OCI-LY7 (cell line): ENCODE measurements at regions not wholly inside any gene's neighbourhood (a gene's known extent, or its start where the extent isn't known, plus 50 kb on each side); places are given as distances from the start of the nearest gene placed in this dataset.

Experiments
- BruUV-seq: library from RNA; stranded (reverse); fragments of 400-500 nt; replicated peaks from 2 replicates; lab custom pipeline; 2021; lab: Mats Ljungman, UMichigan
- CTCF ChIA-PET: fragments of 300-600 bp; sonication (Branson Sonifier 250); formaldehyde crosslinking; loops from one replicate; lab custom pipeline; 2022; ENCODE audit warnings: antibody characterized with exemption; ENCODE audit not compliant: unreplicated experiment; lab: Charles Lee
- POLR2A ChIA-PET: fragments of 300-600 bp; sonication (Branson Sonifier 250); formaldehyde crosslinking; loops from one replicate; lab custom pipeline; 2022; ENCODE audit warnings: antibody characterized with exemption; lab: Charles Lee
- DNase-seq: peaks from one replicate; pipeline ENCODE4 v3.0.0-alpha.2; 2015; ENCODE audit warnings: low spot score
- H2AFZ ChIP-seq: fragments of 200-600 bp; sonication (generic), shearing (Covaris generic); 2 replicates; pipeline ENCODE4 v1.6.1; 2014; ENCODE audit warnings: mild to moderate bottlenecking, antibody characterized with exemption, low read length, moderate library complexity
- H3K27ac ChIP-seq: fragments of 200-600 bp; sonication (generic); 2 replicates; pipeline ENCODE4 v1.5.1; 2014; ENCODE audit warnings: mixed run types, low read depth, mild to moderate bottlenecking, moderate library complexity, low read length, inconsistent platforms; ENCODE audit not compliant: poor library complexity, severe bottlenecking
- H3K36me3 ChIP-seq: fragments of 200-600 bp; sonication (generic); 2 replicates; pipeline ENCODE4 v1.6.1; 2014; ENCODE audit warnings: mild to moderate bottlenecking, antibody characterized with exemption, low read length, moderate library complexity, mixed read lengths; ENCODE audit not compliant: insufficient read depth
- H3K4me1 ChIP-seq: fragments of 200-600 bp; sonication (generic); 2 replicates; pipeline ENCODE4 v1.5.1; 2014; ENCODE audit warnings: mild to moderate bottlenecking, low read length; ENCODE audit not compliant: insufficient read depth, poor library complexity, severe bottlenecking
- H3K4me2 ChIP-seq: fragments of 200-600 bp; sonication (generic); 2 replicates; pipeline ENCODE4 v1.6.1; 2014; ENCODE audit warnings: mild to moderate bottlenecking, low read length
- H3K4me3 ChIP-seq: fragments of 200-600 bp; sonication (generic); 2 replicates; pipeline ENCODE4 v1.5.1; 2014; ENCODE audit warnings: mild to moderate bottlenecking, low read depth, low read length; ENCODE audit not compliant: poor library complexity, severe bottlenecking
- H3K79me2 ChIP-seq: fragments of 200-600 bp; sonication (generic); 2 replicates; pipeline ENCODE4 v1.6.1; 2016; ENCODE audit warnings: low read depth, mild to moderate bottlenecking, low read length, moderate library complexity, mixed read lengths; ENCODE audit not compliant: insufficient read depth
- H3K9me2 ChIP-seq: fragments of 200-600 bp; sonication (generic); 2 replicates; pipeline ENCODE4 v1.6.1; 2016; ENCODE audit warnings: mild to moderate bottlenecking, low read length, mixed read lengths; ENCODE audit not compliant: insufficient read depth
- H3K9me3 ChIP-seq: fragments of 200-600 bp; sonication (generic); 2 replicates; pipeline ENCODE4 v1.6.1; 2014; ENCODE audit warnings: mild to moderate bottlenecking, mixed run types, low read length, mixed read lengths
- H4K20me1 ChIP-seq: fragments of 200-600 bp; sonication (generic); 2 replicates; pipeline ENCODE4 v1.6.1; 2014; ENCODE audit warnings: mild to moderate bottlenecking, antibody characterized with exemption, low read length, moderate library complexity, mixed read lengths; ENCODE audit not compliant: insufficient read depth
- CTCF ChIP-seq: fragments of 200-600 bp; sonication (generic); conservative IDR thresholded peaks from 2 replicates; pipeline ENCODE4 v1.5.1; 2014; ENCODE audit warnings: mild to moderate bottlenecking, antibody characterized with exemption, low read length, moderate library complexity, mixed read lengths
- EZH2phosphoT487 ChIP-seq: fragments of 200-600 bp; sonication (generic); IDR thresholded peaks from 2 replicates; pipeline ENCODE4 v1.6.1; 2018; ENCODE audit warnings: low read depth, borderline replicate concordance, mild to moderate bottlenecking, mixed run types, antibody characterized with exemption, low read length, moderate library complexity, mixed read lengths
- intact Hi-C: fragments of 100-400 bp; cut with micrococcal nuclease; formaldehyde crosslinking; loops from one replicate; pipeline ENCODE4 v1.10.0; 2022; ENCODE audit not compliant: unreplicated experiment

- TF ChIP-seq EZH2phosphoT487 (no peak), CTCF (no peak)
- no peak overlapping the region for H3K27ac ChIP-seq
- H3K36me3 ChIP-seq = no peaks in the 10 kb centered on the region
- CTCF ChIA-PET = no interaction called here
- no peaks in the 10 kb centered on the region for H3K9me3 ChIP-seq
- no peak for DNase-seq
- no peak overlapping the region for H2AFZ ChIP-seq
- H3K9me2 ChIP-seq = no peaks in the 10 kb centered on the region
- no TSS peak for BruUV-seq
- H3K4me1 ChIP-seq = no peaks in the 10 kb centered on the region
- no peak overlapping the region for H3K4me2 ChIP-seq
- no peak overlapping the region for H3K4me3 ChIP-seq
- H4K20me1 ChIP-seq = no peaks in the 10 kb centered on the region
- POLR2A ChIA-PET = no interaction called here
- intact Hi-C loops = no loop called here
- no peaks in the 10 kb centered on the region for H3K79me2 ChIP-seq
These were observed 569.4 kb downstream of the MEI4 start for GRCh38 chr6:78222226-78222625.

GRCh38 chr6:78231002-78231401 is 578.2 kb downstream of the MEI4 start:
- TF ChIP-seq CTCF (no peak), EZH2phosphoT487 (no peak)

GRCh38 chr6:78243519-78243918 is 590.7 kb downstream of the MEI4 start:
- Histone ChIP-seq H2AFZ (no peak overlapping the region), H3K79me2 (no peaks in the 10 kb centered on the region), H3K4me1 (no peaks in the 10 kb centered on the region), H3K4me3 (no peak overlapping the region), H3K9me3 (no peaks in the 10 kb centered on the region), H4K20me1 (no peaks in the 10 kb centered on the region), H3K27ac (no peak overlapping the region), H3K4me2 (no peak overlapping the region), H3K36me3 (no peaks in the 10 kb centered on the region), H3K9me2 (no peaks in the 10 kb centered on the region)
- no TSS peak for BruUV-seq
- intact Hi-C loops = no loop called here
- ChIA-PET POLR2A (interaction anchor here (0.5 to 0.7 kb wide), 2 partner anchors 23 to 200 kb away, joined by 4 to 5 read pairs; no protein-coding TSS in a partner anchor), CTCF (no interaction called here)
- TF ChIP-seq CTCF (no peak), EZH2phosphoT487 (no peak)
- no peak for DNase-seq

More at GRCh38 chr6:78231002-78231401, 578.2 kb downstream of the MEI4 start:
- no peak overlapping the region for H2AFZ ChIP-seq
- intact Hi-C loops = no loop called here
- BruUV-seq = no TSS peak
- CTCF ChIA-PET = no interaction called here
- no peaks in the 10 kb centered on the region for H4K20me1 ChIP-seq
- no peaks in the 10 kb centered on the region for H3K79me2 ChIP-seq
- no peak overlapping the region for H3K4me3 ChIP-seq
- POLR2A ChIA-PET = no interaction called here
- DNase-seq = no peak
- H3K36me3 ChIP-seq = no peaks in the 10 kb centered on the region
- no peaks in the 10 kb centered on the region for H3K9me2 ChIP-seq
- no peak overlapping the region for H3K4me2 ChIP-seq
- H3K4me1 ChIP-seq = no peaks in the 10 kb centered on the region
- H3K9me3 ChIP-seq = no peaks in the 10 kb centered on the region
- H3K27ac ChIP-seq = no peak overlapping the region
